DMS153 treated with DMSO at 0.1 percent for 48 hours (cell line): ENCODE measurements at regions not wholly inside any gene's neighbourhood (a gene's known extent, or its start where the extent isn't known, plus 50 kb on each side); places are given as distances from the start of the nearest gene placed in this dataset.

Experiments
- DNase-seq: peaks from one replicate; lab custom pipeline; 2025; ENCODE audit not compliant: unreplicated experiment; lab: John Stamatoyannopoulos, UW

DNA sequence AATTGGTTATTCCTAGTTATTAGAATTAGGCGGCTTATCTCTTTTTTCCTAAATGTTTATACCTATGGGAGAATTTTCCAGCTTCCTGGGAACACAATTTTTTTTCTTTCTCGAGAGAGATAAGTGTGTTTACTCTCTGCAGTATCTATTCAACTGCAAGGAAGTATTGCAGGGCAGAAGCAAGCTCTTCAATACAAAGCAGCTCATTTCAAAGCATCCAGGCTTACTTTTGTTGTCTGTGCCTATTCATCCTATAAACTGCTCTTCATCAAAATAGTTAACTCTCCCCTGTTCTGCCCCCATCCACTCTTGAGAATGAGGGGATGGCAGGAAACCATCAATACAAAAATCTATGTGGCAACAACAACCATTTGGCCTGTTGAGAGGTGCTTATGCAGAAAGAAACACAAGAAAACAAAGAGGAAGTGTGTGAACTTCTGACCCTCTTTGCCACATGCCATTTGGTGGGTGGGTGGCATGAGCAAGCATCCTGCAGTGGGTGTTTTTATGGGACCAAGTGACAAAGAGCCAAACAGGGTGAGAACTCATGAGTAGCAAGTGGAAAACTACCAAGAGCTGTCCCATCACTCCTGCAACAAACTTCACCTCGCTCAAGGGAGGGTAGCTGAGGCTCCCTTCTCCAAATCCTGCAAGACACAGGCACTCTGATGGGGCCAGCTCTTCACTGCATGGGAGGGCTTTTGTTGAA is 50.6 kb upstream of the MRPS6 start:
- no peak for DNase-seq

DNA sequence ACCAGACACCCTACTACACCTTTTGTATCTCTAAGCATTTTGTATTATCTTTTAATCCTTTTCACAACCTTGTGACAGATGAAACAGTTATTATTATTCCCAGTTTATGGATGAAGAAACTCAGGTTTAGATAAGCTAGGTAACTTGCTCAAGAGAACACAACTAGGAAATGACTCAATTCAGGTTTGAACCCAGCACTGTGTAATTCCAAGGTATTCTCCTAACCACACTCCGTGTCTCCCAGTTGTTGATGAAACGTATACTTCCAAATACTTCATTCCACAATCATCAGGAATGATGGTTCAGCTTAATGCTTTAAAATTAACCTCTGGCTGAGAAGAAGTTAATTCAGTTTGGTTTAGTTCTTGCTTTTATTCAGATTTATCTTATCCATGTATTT is 51.7 kb upstream of the MRPS6 start:
- DNase-seq, result no peak

DNA sequence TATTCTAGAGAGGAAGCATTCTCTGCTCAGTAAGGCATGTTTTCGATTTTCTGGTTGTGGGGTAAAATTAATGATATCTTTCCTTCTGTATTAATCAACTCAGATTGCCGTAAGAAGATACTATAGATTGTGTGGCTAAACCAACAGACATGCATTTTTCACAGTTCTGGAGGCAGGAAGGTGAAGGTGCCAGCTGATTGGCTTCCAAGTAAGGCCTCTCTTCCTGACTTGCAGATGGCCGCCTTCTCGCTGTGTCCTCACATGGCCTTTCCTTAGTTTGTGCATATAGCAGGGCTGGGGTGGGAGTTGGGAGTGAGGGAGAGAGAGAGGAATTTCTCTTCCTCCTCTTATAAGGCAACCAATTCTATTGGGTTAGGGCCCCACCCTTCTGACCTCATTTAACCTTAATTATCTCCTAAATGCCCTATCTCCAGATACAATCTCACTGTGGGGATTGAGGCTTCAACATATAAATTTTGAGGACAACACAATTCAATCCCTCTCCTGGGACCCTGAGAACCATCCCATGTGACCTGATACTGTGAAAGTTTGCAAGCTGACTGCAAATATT is 52.3 kb upstream of the MRPS6 start:
- DNase-seq, result no peak

DNA sequence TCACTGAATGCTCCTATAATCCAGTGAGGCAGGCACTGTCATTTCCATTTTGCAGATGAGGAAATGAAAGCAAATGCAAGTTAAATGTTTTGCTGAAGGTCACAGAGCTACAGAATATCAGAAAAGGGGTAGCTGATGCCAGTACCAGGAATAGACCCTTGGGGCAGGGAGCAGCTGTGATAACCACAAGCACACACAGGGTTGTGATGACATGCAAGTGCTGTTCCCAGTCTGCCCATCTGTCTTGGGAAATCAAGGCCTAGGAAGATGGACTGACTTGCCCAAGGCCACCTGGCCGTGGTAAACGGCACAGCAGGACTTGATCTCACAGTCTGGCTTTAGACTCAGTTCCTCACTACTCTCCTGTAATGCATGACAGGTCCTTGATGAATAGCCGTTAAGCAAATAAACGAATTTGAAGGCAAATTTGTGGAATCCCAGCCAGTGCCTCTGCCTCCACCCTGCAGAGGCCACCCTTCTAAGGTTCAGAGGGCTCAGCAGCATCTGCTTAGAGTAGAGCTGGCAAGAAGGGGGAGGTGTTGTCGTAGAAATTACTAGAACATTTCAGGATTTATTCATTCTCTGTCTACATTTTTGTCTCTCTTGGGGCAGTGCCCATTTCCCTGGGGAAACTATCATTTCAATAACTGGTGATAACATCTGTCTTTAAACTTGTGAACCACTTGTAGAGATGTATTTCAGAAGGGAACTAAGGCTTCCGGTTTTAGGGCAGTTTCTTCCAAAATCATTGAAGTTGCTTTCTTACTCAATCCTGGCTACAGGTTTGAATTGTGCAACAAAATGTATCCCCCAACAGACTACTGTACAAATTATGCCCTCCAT is 53.2 kb upstream of the MRPS6 start:
- DNase-seq, result no peak

DNA sequence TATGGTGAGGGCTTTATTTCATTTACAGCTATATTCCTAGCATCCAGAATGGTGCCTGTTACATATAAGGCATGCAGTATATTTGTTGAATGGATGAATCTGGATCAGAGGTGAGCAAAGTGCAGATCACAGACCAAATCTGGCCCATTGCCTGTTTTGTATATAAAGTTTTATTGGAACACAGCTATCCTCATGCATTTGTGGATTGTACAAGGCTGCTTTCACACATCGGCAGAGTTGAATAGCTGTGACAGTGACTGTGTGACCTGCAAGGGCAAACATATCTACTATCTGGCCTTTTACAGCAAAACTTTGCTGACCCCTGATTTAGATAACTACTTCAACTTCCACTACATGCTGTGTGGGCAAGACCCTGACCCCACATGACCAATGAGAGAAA is 54.0 kb upstream of the MRPS6 start:
- DNase-seq, result no peak

DNA sequence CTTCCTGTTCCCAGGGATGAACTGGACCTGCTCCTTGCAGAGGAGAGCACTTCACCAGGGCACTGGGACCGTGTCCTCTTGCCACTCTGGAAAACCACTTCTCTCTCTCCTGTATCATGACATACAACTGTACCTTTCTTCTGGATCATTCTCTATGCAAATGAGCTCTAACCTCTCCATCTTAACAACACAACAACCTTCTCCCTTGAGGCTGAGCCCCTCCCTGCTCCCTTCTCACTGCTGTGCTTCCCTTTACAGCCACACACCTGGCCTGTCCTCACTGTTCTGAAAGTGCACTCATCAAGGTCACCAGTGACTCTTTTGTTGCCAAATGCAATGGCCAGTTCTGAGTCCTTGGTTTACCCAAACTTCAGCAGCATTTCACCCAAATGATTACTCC is 54.5 kb upstream of the MRPS6 start:
- no peak for DNase-seq

DNA sequence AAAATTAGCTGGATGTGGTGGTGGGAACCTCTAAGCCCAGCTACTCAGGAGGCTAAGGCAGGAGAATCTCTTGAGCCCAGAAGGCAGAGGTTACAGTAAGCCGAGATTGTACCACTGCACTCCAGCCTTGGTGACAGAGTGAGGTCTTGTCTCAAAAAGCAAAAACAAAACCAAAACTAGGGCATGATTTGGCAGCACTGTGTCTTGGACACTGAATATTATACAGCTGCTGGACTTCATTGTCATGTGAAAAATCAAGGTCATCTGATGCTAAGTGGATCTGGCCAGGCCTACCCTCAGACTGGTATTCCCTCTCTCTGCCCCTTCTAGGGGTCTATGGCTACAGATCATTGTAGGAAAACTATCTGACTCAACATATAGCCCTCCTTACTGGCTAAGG is 55.2 kb upstream of the MRPS6 start:
- DNase-seq, result no peak

DNA sequence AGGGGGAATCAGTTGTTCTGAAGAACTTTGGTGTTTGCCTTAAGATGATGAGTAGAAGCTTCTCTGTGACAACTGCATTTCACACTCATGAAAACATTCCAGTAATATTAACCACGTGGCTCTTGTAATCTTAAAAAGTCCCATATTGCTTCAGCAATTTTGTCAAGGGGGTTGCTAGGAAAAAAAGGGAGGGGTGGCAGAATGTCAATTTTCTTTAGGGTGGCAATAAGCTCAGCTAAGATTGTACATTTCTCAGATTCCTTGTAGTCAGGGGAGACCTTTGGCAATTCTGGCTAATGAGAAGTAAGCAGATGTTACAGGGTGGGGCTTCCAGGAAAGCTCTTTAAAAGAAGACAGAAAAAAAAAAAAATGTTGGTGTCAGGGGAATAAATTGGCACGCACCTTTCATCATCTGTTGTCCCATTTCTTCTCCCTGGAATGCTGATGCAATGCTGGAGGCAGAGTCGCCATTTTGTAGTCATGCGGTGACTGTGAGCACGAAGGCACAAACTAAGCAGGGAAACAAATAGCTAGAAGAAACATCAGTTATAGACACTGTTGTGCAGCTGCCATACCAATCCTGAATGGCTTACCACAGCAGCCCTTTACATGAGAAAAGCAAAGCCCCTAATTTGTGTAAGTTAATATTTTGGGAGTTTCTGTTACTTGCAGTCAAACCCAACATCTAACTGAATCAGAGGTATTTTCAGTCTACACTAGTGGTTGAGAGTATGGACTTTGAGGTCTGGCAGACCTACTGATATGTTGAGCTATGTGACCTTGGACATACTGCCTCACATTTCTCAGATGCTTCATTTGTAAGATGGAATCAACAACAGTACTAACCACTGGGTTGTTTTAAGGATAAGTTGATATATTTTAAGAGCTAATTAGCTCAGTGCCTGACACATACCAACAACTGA is 56.1 kb upstream of the MRPS6 start:
- DNase-seq, result no peak

DNA sequence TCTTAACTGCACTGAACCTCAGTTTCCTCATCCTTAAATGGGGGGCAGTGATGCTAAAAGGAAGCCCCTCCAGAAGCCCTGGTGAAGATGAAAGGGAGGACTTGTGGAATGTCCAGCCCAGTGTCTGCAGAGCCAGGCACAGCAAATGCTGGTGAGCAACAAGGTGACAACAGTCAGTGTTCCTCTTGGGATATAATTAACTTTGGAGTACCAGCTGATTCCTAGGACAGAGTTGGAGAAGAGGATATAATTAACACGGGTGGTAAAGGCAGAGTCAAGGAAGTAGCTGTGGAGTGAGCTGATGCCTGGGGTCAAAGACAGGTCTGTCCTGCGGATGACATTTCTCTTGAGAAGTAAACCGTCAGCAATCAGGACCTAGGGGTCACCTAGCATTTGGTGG is 60.7 kb upstream of the MRPS6 start:
- DNase-seq, result no peak

DNA sequence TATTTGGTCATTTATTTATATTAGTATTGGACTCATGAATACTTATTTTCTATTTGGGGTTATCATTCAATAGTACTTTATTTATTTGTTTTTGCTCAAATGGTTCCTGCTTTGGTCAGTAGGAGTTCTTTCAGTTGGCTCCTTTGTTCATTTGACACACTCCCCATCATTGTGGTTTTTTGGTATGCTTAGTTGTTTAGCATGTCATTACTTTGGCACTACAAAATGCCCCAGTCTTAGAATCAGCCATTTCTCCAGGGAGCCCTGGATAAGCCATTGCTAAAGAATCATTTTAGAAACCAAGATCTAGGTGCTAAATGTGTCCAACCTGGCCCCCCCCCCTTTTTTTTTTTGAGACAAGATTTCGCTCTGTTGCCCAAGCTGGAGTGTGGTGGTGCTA is 61.7 kb upstream of the MRPS6 start:
- DNase-seq, result no peak

DNA sequence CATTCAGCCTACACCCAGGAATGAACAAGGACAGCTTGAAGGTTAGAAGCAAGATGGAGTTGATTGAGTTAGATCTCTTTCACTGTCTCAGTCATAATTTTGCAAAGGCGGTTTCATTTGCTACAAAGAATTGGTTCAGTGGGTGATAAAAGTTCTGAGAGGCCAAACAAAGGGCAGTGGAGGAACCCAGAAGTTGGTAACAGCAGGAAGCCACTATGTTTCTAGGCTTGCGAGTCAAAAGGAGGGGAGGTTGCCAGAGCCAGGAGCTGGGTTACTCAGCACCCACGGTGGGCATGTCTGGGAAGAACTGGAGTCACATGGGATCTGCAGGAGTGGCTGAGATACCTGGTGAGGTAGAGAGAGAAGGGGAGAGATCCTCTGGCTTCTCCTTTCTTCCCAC is 64.2 kb upstream of the MRPS6 start:
- DNase-seq, result no peak

DNA sequence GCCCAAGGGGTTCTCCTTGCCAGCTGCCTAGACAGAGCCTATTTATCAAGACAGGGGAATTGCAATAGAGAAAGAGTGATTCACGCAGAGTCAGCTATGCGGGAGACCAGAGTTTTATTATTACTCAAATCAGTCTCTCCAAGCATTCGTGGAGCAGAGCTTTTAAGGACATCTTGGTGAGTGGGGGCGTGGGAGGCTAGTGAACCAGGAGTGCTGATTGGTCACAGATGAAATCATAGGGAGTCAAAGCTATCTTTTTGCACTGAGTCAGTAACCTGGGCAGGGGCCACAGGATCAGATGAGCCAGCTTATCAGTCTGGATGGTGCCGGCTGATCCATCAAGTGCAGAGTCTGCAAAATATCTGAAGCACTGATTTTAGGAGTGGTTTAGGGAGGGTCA is 64.8 kb upstream of the MRPS6 start:
- DNase-seq, result no peak

DNA sequence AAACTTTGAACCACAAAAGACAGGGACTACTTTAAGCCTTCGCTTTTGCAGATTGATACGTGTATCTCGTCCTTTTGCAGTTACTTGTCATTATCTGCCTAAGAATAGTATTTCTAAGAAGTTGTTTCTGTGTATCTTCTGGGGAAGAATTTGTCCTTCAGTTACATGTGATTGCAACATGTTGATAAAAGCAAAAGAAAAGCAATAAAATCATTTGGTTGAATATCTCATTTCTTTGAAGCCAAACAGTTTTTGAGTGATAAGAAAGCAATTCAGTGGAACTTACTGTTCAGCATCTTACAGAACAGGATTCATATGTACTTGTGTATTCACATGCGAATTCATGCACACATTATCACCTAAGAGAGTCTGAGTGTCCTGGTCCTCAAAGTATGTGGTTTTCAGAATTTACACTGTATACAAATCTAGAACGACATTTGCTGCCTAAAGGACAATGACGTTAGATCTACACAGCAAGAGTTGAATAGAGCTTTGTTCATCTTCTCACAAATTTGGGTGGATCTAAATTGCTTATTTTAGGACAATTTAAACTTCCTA is 66.7 kb upstream of the MRPS6 start:
- no peak for DNase-seq

DNA sequence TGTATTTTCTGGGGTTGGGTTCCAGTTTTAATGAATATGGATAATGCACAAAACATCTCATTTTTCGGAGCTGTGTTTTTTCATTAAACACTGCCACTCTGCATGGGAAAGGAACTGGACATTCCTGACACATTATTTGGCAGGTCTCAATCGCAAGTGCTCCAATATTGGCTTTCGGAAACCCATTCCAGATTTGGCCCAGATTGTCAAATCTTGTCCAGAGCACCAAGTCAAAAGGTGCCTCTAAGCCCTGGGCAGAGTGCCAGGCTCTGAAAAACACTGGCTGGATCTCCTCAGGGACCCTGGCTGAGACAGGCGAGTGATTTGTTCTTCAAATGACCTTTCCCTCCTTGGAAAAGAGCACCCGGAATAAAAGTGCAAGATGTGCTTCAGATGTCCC is 68.4 kb upstream of the MRPS6 start:
- no peak for DNase-seq

DNA sequence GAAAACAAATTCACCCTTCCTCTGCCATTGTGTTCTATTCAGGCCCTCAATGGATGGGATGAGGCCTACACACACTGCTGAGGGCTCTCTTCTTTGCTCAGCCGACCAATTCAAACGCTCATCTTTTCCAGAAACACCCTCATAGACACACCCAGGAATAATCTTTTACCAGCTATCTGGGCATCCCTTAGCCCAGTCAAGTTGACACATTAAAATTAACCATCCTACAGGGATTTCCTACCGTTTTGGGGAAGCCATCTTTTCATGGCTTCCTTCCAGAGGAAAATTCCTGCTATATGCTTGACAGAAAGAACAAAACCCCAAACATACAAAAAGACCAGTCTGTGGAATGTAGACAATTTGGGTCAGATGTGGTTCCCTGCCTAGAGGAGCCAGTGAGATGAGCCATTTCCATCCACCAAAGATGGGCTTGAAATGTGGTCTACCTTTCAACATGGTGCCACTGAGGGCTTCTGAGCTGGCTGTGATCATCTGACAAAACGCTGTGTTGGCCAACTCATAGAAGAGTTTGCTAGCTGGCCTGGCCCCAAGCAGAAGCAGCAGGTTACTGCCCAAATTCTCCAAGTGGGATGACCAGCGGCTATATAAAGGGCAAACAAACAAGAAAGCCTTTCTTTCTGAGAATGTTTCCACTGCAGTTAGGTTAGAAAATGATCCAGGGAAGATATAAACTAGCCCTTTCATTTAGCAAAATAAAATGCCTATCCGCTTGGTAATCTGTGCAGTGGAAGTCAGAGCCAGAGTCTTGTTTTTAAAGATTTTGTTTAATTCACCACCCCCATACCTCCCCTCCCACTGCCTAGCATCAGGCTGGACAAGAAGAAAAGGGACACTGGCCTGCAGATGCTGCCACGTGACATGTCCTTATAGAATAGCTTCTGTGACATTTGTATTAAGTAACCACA is 69.1 kb upstream of the MRPS6 start:
- DNase-seq, result no peak

DNA sequence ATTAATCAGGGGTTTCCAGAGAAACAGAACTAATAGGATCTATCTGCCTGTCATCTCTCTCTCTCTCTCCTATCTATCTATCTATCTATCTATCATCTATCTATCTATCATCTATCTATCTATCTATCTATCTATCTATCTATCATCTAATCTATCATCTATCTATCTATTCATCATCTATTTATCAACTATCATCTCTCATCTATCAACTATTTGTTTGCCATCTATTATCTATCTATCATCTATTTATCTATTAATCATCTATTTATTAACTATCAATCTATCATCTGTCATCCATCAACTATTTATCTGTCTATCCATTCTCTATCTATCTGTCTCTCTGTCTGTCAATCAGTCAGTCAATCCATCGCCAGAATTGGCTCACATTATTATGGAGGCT is 70.0 kb upstream of the MRPS6 start:
- no peak for DNase-seq

DNA sequence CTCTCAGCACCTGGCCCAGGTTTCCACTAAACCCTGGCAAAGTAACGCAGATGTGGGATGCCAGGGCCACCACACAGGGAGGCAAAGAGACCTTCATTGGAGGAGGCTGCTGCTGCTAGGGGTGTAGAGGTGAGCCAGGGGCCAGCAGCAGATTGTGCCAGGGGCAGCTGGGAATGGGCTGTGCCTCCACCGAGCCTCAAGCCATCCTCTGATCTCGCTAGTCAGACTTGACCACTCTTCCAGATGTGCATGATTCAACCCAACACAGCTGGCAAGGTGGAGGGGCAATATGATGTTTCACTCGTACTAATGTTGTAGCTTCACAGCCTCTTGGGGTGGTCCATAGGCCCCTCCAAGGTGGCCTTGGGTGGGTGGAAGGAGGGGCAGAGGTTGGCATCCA is 73.0 kb upstream of the MRPS6 start:
- DNase-seq, result no peak

DNA sequence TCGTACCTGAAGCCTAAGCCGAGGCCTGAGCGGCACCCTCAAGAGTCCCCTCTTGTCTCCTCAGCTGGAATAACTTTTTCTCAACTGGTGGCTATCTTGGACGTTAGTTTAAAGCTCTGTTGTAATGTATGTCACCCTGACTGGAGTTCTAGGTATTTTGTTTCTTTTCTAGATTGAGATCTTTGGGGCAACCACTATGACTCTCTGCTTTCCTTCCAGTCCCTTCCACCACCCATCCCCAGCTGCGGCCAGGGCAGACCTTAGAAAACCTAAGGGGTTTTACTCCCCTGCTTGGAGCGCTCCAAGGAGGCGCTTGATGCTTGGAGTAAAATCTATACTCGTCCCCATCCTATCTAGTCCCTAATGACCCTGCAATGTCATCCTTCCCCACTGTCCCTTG is 74.6 kb upstream of the MRPS6 start:
- no peak for DNase-seq

DNA sequence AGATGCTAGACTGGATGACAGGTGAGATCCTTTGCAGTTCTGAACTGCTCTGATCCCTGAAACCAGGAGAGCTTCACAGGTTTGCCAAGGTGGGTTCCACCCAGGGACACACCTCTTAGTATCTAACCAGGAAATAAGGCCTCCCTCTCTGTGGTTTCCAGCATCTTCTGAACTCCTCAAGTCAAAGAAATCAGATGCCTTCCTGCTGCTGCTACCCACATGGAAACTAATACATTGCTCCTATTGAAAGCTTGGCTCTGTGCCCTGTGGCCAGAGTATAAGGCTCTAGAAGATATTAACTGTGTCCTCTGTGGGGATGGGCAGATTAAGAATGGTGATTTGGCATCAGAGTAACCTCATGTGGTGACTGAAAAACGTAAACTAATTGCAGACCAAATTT is 75.0 kb upstream of the MRPS6 start:
- DNase-seq, result no peak

DNA sequence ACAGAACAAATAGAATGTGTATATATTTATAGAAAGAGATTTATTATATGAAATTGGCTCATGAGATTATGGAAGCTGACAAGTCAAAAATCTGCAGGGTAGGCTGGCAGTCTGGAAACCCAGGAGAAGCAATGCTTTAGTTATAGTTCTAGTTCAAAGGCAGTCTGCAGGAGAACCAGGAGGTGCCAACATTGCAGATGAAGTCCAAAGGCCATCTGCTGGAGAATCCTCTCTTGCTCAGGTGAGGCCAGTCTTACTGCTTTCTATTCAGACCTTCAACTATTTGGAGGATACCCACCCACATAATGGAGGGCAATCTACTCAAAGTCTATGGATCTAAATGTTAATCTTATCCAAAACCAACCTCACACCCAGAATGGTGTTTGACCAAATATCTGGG is 75.9 kb upstream of the MRPS6 start:
- no peak for DNase-seq
